ACC112 (cell line): ENCODE measurements at regions not wholly inside any gene's neighbourhood (a gene's known extent, or its start where the extent isn't known, plus 50 kb on each side); places are given as distances from the start of the nearest gene placed in this dataset.

Experiments used
- H2AFZ ChIP-seq: fragments of 200-600 bp; sonication (generic); one replicate; pipeline ENCODE4 v1.6.0; 2017; ENCODE audit warnings: antibody characterized with exemption, low read length; ENCODE audit not compliant: unreplicated experiment
- H3K27ac ChIP-seq: fragments of 200-600 bp; sonication (generic); 2 replicates; pipeline ENCODE4 v1.5.1; 2014; ENCODE audit warnings: low read depth, mild to moderate bottlenecking, antibody characterized with exemption, low read length, moderate library complexity
- H3K27me3 ChIP-seq: fragments of 200-600 bp; sonication (generic); 2 replicates; pipeline ENCODE4 v1.6.1; 2014; ENCODE audit warnings: mild to moderate bottlenecking, antibody characterized with exemption, low read length, moderate library complexity, mixed read lengths; ENCODE audit not compliant: insufficient read depth
- H3K36me3 ChIP-seq: fragments of 200-600 bp; sonication (generic); 2 replicates; pipeline ENCODE4 v1.6.1; 2016; ENCODE audit warnings: mild to moderate bottlenecking, antibody characterized with exemption, low read length, moderate library complexity, mixed read lengths; ENCODE audit not compliant: insufficient read depth
- H3K4me1 ChIP-seq: fragments of 200-600 bp; sonication (generic); one replicate; pipeline ENCODE4 v1.6.1; 2016; ENCODE audit warnings: low read length, mixed read lengths; ENCODE audit not compliant: insufficient read depth, unreplicated experiment, control insufficient read depth
- H3K4me3 ChIP-seq: fragments of 200-600 bp; sonication (generic); 2 replicates; pipeline ENCODE4 v1.5.1; 2014; ENCODE audit warnings: mild to moderate bottlenecking, low read depth, low read length
- H3K79me2 ChIP-seq: fragments of 200-600 bp; sonication (generic); one replicate; pipeline ENCODE4 v1.6.0; 2016; ENCODE audit warnings: low read length; ENCODE audit not compliant: control insufficient read depth, unreplicated experiment, insufficient read depth

DNA sequence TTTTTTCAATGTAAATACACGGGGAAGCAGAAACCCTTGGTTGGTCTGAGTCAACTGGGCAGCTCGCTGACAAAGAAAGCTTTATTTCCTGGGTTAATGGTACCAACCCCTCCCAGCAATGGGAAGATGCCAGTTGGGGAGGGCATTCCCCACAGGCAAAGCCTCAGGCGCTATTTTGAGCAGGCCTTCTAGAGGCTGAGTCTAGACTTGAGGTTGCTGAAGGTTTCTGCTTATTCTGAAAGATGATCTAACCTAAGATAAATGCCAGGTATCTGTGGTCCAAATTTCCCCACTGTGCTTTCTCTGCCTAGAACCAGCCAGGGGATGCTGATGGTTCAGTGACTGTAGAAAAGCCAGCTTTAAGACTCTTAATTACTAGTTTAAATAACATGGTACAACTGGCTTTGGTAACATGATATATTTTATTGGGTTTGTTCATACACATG lies 172.5 kb upstream of the JARID2 start:
- no peak overlapping the region for H3K4me3 ChIP-seq
- no peaks in the 10 kb centered on the region for H3K79me2 ChIP-seq
- no peaks in the 10 kb centered on the region for H3K4me1 ChIP-seq
- no peak overlapping the region for H3K27ac ChIP-seq
- H3K36me3 ChIP-seq = no peaks in the 10 kb centered on the region
- H2AFZ ChIP-seq = no peak overlapping the region
- H3K27me3 ChIP-seq = no peaks in the 10 kb centered on the region

DNA sequence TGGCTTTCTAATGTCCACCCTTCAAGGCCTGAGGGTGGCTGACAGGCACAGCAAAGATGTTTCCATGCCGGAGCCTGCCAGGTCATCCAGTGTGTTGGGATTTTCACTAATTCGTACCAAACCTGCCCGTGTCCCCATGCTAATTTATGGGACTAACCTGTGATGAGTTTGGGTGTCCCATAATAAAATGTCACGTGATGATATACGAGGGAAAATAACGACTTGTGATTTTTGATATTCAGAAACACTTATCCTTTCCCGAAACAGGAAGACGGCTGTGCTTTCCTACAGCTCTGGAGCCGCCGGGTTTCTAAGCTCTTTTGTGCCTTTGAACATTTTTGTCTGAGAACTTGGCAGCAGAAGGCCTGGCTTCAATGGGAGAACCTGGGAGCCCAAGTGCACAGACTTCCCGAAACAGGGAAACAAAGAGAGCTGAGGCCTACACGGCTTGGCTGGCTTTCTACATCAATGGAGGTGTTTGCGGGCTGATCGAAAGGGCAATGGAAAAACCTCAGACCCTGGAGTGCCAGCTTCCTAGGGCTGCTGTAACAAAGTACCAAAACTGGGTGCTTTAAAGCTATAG lies 171.9 kb upstream of the JARID2 start:
- H3K4me1 ChIP-seq = no peaks in the 10 kb centered on the region
- no peaks in the 10 kb centered on the region for H3K36me3 ChIP-seq
- no peaks in the 10 kb centered on the region for H3K27me3 ChIP-seq
- H3K79me2 ChIP-seq = no peaks in the 10 kb centered on the region
- H2AFZ ChIP-seq = no peak overlapping the region
- H3K27ac ChIP-seq = no peak overlapping the region
- no peak overlapping the region for H3K4me3 ChIP-seq

DNA sequence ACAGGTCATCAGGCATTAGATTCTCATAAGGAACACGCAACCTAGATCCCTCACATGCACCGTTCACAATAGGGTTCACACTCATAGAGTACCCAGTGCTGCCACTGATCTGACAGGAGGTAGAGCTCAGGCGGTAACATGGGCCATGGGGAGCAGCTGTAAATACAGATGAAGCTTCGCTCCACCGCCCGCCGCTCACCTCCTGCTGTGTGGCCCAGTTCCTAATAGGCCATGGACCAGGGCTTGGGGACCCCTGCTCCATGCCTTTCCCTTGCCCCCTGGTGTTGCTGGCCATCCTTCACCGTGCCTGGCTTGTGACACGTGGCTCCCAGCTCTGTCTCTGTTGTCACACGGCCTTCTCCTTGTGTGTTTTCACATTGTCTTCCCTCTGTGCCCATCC lies 171.1 kb upstream of the JARID2 start:
- no peaks in the 10 kb centered on the region for H3K36me3 ChIP-seq
- no peaks in the 10 kb centered on the region for H3K79me2 ChIP-seq
- no peak overlapping the region for H3K27ac ChIP-seq
- H3K4me3 ChIP-seq = no peak overlapping the region
- no peak overlapping the region for H2AFZ ChIP-seq
- H3K27me3 ChIP-seq = no peaks in the 10 kb centered on the region
- no peaks in the 10 kb centered on the region for H3K4me1 ChIP-seq

DNA sequence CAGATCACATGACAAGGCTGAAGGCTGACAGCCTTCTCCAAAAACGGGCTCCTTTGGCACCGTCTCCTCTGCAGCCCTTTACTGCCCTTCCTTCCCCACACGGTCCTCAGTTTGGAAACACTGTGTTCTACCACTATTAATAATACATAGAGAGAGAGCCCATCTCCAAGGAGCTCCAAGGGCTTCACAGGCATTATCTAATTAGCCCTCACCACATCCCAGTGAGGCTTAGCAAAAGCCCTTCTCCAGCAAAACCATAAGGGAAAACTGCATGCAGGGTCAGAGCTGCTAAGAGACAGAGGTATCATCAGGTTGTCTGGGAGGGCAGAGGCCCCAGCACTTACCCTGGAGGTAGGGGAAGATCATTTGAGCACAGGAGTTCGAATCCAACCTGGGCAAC lies 169.3 kb upstream of the JARID2 start:
- Histone ChIP-seq H3K4me3 (no peak overlapping the region), H3K27me3 (no peaks in the 10 kb centered on the region), H3K79me2 (no peaks in the 10 kb centered on the region), H3K4me1 (no peaks in the 10 kb centered on the region), H2AFZ (no peak overlapping the region), H3K36me3 (no peaks in the 10 kb centered on the region), H3K27ac (no peak overlapping the region)

DNA sequence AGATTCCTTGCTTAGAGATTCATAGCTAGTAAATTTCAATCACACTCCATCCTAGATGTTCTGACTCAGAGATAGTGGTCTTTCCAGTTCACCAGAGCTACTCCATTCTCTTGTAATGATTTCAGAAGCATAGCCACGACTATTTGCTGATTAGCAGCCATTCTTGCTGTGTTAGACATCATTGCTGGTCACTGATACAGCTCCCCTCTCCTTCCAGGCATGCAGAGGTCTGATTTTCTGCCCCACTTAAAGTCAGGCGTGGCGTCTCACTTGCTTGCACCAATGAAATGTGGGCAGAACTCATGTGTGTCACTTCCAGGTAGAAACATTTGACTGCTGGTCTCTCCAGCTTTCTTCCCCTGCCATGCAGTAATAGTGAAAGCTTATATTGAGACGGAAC lies 168.9 kb upstream of the JARID2 start:
- H3K4me1 ChIP-seq = no peaks in the 10 kb centered on the region
- no peak overlapping the region for H2AFZ ChIP-seq
- H3K36me3 ChIP-seq = no peaks in the 10 kb centered on the region
- no peak overlapping the region for H3K27ac ChIP-seq
- no peaks in the 10 kb centered on the region for H3K27me3 ChIP-seq
- no peak overlapping the region for H3K4me3 ChIP-seq
- no peaks in the 10 kb centered on the region for H3K79me2 ChIP-seq

DNA sequence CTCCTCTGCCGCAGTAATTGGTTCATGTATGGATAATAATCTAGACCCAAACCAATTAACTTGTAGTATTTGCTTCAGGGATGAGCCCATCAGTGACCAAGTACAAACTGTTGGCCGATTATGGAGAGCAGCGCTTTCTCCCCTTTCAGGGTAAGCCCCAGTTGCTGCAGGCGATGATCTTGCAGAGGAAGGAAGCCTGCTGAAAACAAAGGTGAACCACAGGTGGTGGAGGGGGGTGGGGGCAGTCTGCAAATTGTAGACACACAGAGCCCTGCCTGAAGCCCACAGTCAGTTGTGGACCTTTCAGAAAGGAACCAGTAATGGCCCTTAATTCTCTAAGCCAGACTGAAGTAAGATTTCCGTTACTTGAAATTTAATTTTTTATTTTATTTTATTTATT lies 167.9 kb upstream of the JARID2 start:
- Histone ChIP-seq H3K4me1 (no peaks in the 10 kb centered on the region), H3K4me3 (no peak overlapping the region), H3K36me3 (no peaks in the 10 kb centered on the region), H3K79me2 (no peaks in the 10 kb centered on the region), H3K27ac (no peak overlapping the region), H2AFZ (no peak overlapping the region), H3K27me3 (no peaks in the 10 kb centered on the region)

DNA sequence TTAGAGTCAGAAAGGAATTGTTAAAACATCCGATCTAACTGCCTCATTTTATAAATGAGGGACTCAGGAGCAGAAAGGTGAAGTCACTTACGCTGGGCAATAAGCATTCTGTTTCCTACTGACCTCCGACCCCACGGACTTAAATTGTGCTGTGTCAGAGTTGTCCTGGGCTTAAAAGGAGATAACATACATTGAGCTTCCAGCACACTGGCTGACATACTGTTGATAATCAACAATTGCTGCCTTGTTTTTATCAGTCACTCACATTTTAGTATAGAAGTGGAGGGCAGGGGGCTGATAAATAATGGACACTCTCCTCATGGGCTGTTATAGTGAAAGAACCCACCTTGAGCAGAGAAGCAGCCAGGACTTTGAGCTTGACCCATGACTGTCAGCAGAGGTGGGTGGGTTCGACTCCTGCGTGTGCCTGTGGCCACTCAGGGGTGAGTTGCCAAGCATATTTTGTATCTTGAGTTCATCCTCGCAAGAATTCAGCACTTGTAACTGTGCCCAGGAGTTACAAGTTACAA lies 166.5 kb upstream of the JARID2 start:
- Histone ChIP-seq H3K4me1 (no peaks in the 10 kb centered on the region), H2AFZ (no peak overlapping the region), H3K27ac (no peak overlapping the region), H3K36me3 (no peaks in the 10 kb centered on the region), H3K79me2 (no peaks in the 10 kb centered on the region), H3K4me3 (no peak overlapping the region), H3K27me3 (no peaks in the 10 kb centered on the region)

DNA sequence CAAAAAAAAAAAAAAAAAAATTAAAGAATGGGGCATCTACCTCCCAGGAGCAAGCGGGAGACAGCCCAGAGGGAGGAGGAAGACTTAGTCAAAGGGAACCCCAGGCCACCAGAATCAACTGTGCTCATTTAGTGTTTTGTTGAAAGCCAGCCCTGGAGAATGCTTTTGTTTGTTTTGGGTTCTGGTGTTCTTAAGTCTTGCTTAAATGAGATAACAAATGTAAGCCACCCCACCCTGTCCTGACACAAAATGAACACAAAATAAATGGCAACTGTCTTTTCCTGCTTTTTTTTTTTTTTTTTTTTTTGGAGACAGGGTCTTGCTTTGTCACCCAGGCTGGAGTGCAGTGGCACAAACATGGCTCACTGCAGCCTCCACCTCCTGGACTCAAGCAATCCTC lies 165.0 kb upstream of the JARID2 start:
- Histone ChIP-seq H3K27me3 (no peaks in the 10 kb centered on the region), H3K4me3 (no peak overlapping the region), H3K4me1 (no peaks in the 10 kb centered on the region), H3K27ac (no peak overlapping the region), H3K79me2 (no peaks in the 10 kb centered on the region), H2AFZ (no peak overlapping the region), H3K36me3 (no peaks in the 10 kb centered on the region)

DNA sequence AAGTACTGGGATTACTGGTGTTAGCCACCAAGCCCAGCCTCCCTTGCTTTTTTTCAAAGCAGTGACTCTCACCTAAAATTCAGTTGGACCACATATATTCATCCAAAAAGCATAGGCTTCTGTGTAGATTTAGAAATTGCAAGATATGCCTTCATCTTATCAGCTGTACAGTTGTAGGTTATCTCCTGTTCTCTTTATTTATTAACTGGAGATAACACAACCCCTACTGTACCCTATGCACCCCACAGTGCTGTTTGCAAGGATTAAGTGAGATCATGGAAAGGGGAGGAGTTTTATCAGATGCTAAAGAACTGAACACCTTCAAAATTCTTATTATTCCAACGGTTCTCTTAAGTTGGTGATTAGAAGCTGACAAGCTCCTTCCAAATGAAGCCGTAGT lies 164.4 kb upstream of the JARID2 start:
- no peaks in the 10 kb centered on the region for H3K79me2 ChIP-seq
- H3K36me3 ChIP-seq = no peaks in the 10 kb centered on the region
- no peaks in the 10 kb centered on the region for H3K4me1 ChIP-seq

DNA sequence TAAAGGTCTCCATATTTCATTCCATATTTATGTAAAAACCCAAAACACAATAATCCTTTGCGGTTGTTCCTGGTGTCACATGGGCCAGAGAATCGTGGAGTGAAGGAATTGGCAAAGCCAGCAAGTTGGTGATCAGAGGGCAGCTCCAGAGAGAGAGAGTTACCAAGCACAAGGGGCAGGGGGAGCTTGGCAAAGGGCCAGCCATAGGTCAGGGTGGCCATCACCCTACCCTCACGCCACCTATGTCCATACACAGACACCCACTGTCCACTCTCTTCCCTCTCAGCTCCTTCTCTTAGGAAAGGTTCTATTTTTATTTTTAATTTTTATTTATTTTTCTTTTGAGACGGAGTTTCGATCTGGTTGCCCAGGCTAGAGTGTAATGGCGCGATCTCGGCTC lies 163.2 kb upstream of the JARID2 start:
- H3K36me3 ChIP-seq = no peaks in the 10 kb centered on the region
- H3K79me2 ChIP-seq = no peaks in the 10 kb centered on the region
- H3K4me3 ChIP-seq = no peak overlapping the region
- H2AFZ ChIP-seq = no peak overlapping the region
- no peaks in the 10 kb centered on the region for H3K27me3 ChIP-seq
- no peaks in the 10 kb centered on the region for H3K4me1 ChIP-seq
- no peak overlapping the region for H3K27ac ChIP-seq

More for the DNA sequence above, 164.4 kb upstream of the JARID2 start:
- H3K27ac ChIP-seq = no peak overlapping the region
- no peaks in the 10 kb centered on the region for H3K27me3 ChIP-seq
- H3K4me3 ChIP-seq = no peak overlapping the region
- H2AFZ ChIP-seq = no peak overlapping the region

DNA sequence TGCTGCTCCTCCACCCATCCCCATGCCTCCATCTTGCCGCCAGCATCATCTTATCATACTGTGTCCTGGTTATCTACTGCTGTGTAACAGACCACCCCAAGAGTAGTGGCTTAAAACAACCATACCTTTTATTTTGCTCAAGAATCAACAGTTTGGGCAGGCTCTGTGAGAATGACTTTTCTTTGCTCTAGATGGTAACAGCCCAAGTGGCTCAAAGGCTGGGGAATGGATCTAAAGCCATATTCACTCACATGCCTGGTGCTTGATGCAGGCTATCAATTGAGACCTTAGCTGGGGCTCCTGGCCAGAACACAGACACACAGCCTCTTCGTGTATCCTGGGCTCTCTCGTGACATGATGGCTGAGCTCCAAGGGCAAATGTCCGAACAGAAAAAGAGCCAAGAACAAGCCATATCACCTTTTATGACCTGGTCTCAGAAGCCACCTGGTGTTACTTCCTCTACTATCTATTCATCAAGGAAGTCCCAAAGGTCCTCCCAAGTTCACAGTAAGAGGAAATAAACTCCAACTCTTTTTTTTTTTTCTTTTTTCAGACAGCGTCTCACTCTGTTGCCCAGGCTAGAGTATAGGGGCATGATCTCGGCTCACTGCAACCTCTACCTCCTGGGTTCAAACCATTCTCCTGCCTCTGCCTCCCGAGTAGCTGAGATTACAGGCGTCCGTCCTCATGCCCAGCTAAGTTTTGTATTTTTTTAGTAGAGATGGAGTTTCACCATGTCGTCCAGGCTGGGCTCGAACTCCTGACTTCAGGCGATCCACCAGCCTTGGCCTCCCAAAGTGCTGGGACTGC lies 159.3 kb upstream of the JARID2 start:
- no peak overlapping the region for H3K4me3 ChIP-seq
- H3K4me1 ChIP-seq = no peaks in the 10 kb centered on the region
- H3K27me3 ChIP-seq = no peaks in the 10 kb centered on the region
- no peaks in the 10 kb centered on the region for H3K36me3 ChIP-seq
- H3K27ac ChIP-seq = no peak overlapping the region
- no peaks in the 10 kb centered on the region for H3K79me2 ChIP-seq
- no peak overlapping the region for H2AFZ ChIP-seq
